ENCODE measurements at regions not wholly inside any gene's neighbourhood (a gene's known extent, or its start where the extent isn't known, plus 50 kb on each side); places are given as distances from the start of the nearest gene placed in this dataset.

- no peaks in the 10 kb centered on the region for H3K9me3 ChIP-seq (ENCODE audit: control insufficient read depth, low read depth, low read length)
- no peak for TF ChIP-seq EZH2 (IDR thresholded peaks at IDR 0.05; ENCODE audit: low read length)
- TF ChIP-seq, protein P1, sequence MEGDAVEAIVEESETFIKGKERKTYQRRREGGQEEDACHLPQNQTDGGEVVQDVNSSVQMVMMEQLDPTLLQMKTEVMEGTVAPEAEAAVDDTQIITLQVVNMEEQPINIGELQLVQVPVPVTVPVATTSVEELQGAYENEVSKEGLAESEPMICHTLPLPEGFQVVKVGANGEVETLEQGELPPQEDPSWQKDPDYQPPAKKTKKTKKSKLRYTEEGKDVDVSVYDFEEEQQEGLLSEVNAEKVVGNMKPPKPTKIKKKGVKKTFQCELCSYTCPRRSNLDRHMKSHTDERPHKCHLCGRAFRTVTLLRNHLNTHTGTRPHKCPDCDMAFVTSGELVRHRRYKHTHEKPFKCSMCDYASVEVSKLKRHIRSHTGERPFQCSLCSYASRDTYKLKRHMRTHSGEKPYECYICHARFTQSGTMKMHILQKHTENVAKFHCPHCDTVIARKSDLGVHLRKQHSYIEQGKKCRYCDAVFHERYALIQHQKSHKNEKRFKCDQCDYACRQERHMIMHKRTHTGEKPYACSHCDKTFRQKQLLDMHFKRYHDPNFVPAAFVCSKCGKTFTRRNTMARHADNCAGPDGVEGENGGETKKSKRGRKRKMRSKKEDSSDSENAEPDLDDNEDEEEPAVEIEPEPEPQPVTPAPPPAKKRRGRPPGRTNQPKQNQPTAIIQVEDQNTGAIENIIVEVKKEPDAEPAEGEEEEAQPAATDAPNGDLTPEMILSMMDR (optimal IDR thresholded peaks at IDR 0.05 in 1 of 3, IDR thresholded peaks at IDR 0.05 in 1 of 3, conservative IDR thresholded peaks at IDR 0.05 in 1 of 3; ENCODE audit: extremely low read depth in 1 of 3, insufficient read depth in 2 of 3, low read length in 3 of 3): no peak
- no peak for DNase-seq (ENCODE audit: low read depth, low spot score)
- H3K27me3 ChIP-seq (ENCODE audit: control insufficient read depth, extremely low read depth, insufficient read depth, low read length): no peaks in the 10 kb centered on the region
- H3K36me3 ChIP-seq (ENCODE audit: control insufficient read depth in 2 of 2, extremely low read depth in 1 of 2, insufficient read depth in 2 of 2, low read length in 2 of 2): no peaks in the 10 kb centered on the region
- H3K79me2 ChIP-seq (ENCODE audit: control insufficient read depth, insufficient read depth, low read length): no peaks in the 10 kb centered on the region
- H3K4me1 ChIP-seq (ENCODE audit: control insufficient read depth, extremely low read depth, insufficient read depth, low read length): no peaks in the 10 kb centered on the region
- H3K9ac ChIP-seq (ENCODE audit: control insufficient read depth, extremely low read depth, insufficient read depth, low read length): no peak overlapping the region
- H3K27ac ChIP-seq (ENCODE audit: control insufficient read depth, insufficient read depth, low read length): no peak overlapping the region
- H3K4me3 ChIP-seq (ENCODE audit: control insufficient read depth in 2 of 3, extremely low read depth in 1 of 3, insufficient read depth in 2 of 3, low read depth in 1 of 3, low read length in 3 of 3): no peak overlapping the region
- H2AFZ ChIP-seq (ENCODE audit: control insufficient read depth, low read length): no peak overlapping the region
- no peak overlapping the region for H3K4me2 ChIP-seq (ENCODE audit: control insufficient read depth, extremely low read depth, insufficient read depth, low read depth, low read length)
- dilution Hi-C loops (cut with MboI; ENCODE audit: extremely low pct_ligation_motif_present, low sequenced_read_pairs): no loop called here
- H4K20me1 ChIP-seq (ENCODE audit: control insufficient read depth, extremely low read depth, insufficient read depth, low read length): no peaks in the 10 kb centered on the region
- no peak for FAIRE-seq
- H3K9me1 ChIP-seq (ENCODE audit: control insufficient read depth, extremely low read depth, insufficient read depth, low read length): no peaks in the 10 kb centered on the region
These were observed 634.4 kb downstream of the DTWD2 start for GRCh38 chr5:118353970-118354369.

DNA sequence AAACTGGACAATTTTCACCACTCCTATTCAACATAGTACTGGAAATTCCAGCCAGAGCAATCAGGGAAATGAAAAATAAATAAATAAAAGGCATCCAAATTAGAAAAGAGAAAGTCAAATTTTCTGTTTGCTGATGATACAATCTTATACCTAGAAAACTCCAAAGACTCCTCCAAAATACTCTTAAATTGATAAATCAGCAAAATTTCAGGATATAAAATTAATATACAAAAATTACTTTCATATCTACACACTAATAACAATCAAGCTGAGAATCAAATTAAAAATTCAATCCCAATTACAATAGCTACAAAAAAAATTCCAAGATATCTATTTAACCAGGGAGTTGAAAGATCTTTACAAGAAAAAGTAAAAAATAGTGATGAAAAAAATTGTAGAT, 651.9 kb downstream of the DTWD2 start:
- no peak overlapping the region for H3K27ac ChIP-seq (ENCODE audit: control insufficient read depth, insufficient read depth, low read length)
- no peaks in the 10 kb centered on the region for H3K36me3 ChIP-seq (ENCODE audit: control insufficient read depth in 2 of 2, extremely low read depth in 1 of 2, insufficient read depth in 2 of 2, low read length in 2 of 2)
- no peaks in the 10 kb centered on the region for H3K4me1 ChIP-seq (ENCODE audit: control insufficient read depth, extremely low read depth, insufficient read depth, low read length)
- H4K20me1 ChIP-seq (ENCODE audit: control insufficient read depth, extremely low read depth, insufficient read depth, low read length): no peaks in the 10 kb centered on the region
- H3K4me3 ChIP-seq (ENCODE audit: control insufficient read depth in 2 of 3, extremely low read depth in 1 of 3, insufficient read depth in 2 of 3, low read depth in 1 of 3, low read length in 3 of 3): no peak overlapping the region
- TF ChIP-seq, protein P1 (optimal IDR thresholded peaks at IDR 0.05 in 1 of 3, IDR thresholded peaks at IDR 0.05 in 1 of 3, conservative IDR thresholded peaks at IDR 0.05 in 1 of 3; ENCODE audit: extremely low read depth in 1 of 3, insufficient read depth in 2 of 3, low read length in 3 of 3): no peak
- no peak for TF ChIP-seq EZH2 (IDR thresholded peaks at IDR 0.05; ENCODE audit: low read length)
- no peak for DNase-seq (ENCODE audit: low read depth, low spot score)
- no peaks in the 10 kb centered on the region for H3K79me2 ChIP-seq (ENCODE audit: control insufficient read depth, insufficient read depth, low read length)
- dilution Hi-C loops (cut with MboI; ENCODE audit: extremely low pct_ligation_motif_present, low sequenced_read_pairs): no loop called here
- FAIRE-seq: no peak
- H3K27me3 ChIP-seq (ENCODE audit: control insufficient read depth, extremely low read depth, insufficient read depth, low read length): no peaks in the 10 kb centered on the region
- no peaks in the 10 kb centered on the region for H3K9me3 ChIP-seq (ENCODE audit: control insufficient read depth, low read depth, low read length)
- no peak overlapping the region for H3K4me2 ChIP-seq (ENCODE audit: control insufficient read depth, extremely low read depth, insufficient read depth, low read depth, low read length)
- H3K9me1 ChIP-seq (ENCODE audit: control insufficient read depth, extremely low read depth, insufficient read depth, low read length): no peaks in the 10 kb centered on the region
- H2AFZ ChIP-seq (ENCODE audit: control insufficient read depth, low read length): no peak overlapping the region
- no peak overlapping the region for H3K9ac ChIP-seq (ENCODE audit: control insufficient read depth, extremely low read depth, insufficient read depth, low read length)

Measured in keratinocyte (primary cell).